ENCODE measurements at regions not wholly inside any gene's neighbourhood (a gene's known extent, or its start where the extent isn't known, plus 50 kb on each side); places are given as distances from the start of the nearest gene placed in this dataset.
"Not testable (repeated sequence)": the region's sequence is repeated elsewhere in the genome, so short reads cannot be mapped to it uniquely, and the experiment has no call there.

- no peak for DNase-seq (ENCODE audit: low read depth)
Measured at GRCh38 chr4:130073145-130073790, 977.3 kb downstream of the C4orf33 start.

GRCh38 chr4:130074096-130074495 is 978.1 kb downstream of the C4orf33 start:
- DNase-seq (ENCODE audit: low read depth), result no peak

GRCh38 chr4:130077275-130077674 is 981.3 kb downstream of the C4orf33 start:
- no peak for DNase-seq (ENCODE audit: low read depth)

- not testable (repeated sequence) for DNase-seq (ENCODE audit: low read depth)
Measured at GRCh38 chr4:130079027-130079426, 983.1 kb downstream of the C4orf33 start.

- no peak for DNase-seq (ENCODE audit: low read depth)
Measured at GRCh38 chr4:130080872-130081451, 985.0 kb downstream of the C4orf33 start.

- DNase-seq (ENCODE audit: low read depth), result no peak
Measured at GRCh38 chr4:130090427-130090826, 994.5 kb downstream of the C4orf33 start.

- no peak for DNase-seq (ENCODE audit: low read depth)
Measured at GRCh38 chr4:130092187-130093015, 996.4 kb downstream of the C4orf33 start.

- DNase-seq (ENCODE audit: low read depth), result no peak
Measured at GRCh38 chr4:130099105-130099504, 1003.2 kb downstream of the C4orf33 start.

- no peak for DNase-seq (ENCODE audit: low read depth)
Measured at GRCh38 chr4:130110189-130110588, 1014.2 kb downstream of the C4orf33 start.

GRCh38 chr4:130110770-130111169 is 1014.8 kb downstream of the C4orf33 start:
- DNase-seq (ENCODE audit: low read depth), result no peak

- no peak for DNase-seq (ENCODE audit: low read depth)
Measured at GRCh38 chr4:130124066-130124465, 1028.1 kb downstream of the C4orf33 start.

GRCh38 chr4:130125467-130125866 is 1029.5 kb downstream of the C4orf33 start:
- DNase-seq (ENCODE audit: low read depth), result no peak

GRCh38 chr4:130127297-130127696 is 1031.3 kb downstream of the C4orf33 start:
- no peak for DNase-seq (ENCODE audit: low read depth)

GRCh38 chr4:130131536-130131935 is 1035.6 kb downstream of the C4orf33 start:
- no peak for DNase-seq (ENCODE audit: low read depth)

GRCh38 chr4:130141651-130142050 is 1045.7 kb downstream of the C4orf33 start:
- no peak for DNase-seq (ENCODE audit: low read depth)

GRCh38 chr4:130143656-130144055 is 1047.7 kb downstream of the C4orf33 start:
- no peak for DNase-seq (ENCODE audit: low read depth)

GRCh38 chr4:130146773-130147172 is 1050.8 kb downstream of the C4orf33 start:
- DNase-seq (ENCODE audit: low read depth), result no peak

- DNase-seq (ENCODE audit: low read depth), result no peak
Measured at GRCh38 chr4:130147641-130148040, 1051.7 kb downstream of the C4orf33 start.

GRCh38 chr4:130154901-130155300 is 1058.9 kb downstream of the C4orf33 start:
- DNase-seq (ENCODE audit: low read depth), result no peak

- no peak for DNase-seq (ENCODE audit: low read depth)
Measured at GRCh38 chr4:130163701-130164100, 1067.7 kb downstream of the C4orf33 start.

- no peak for DNase-seq (ENCODE audit: low read depth)
Measured at GRCh38 chr4:130165381-130165780, 1069.4 kb downstream of the C4orf33 start.

- no peak for DNase-seq (ENCODE audit: low read depth)
Measured at GRCh38 chr4:130172156-130172555, 1076.2 kb downstream of the C4orf33 start.

GRCh38 chr4:130178106-130178505 is 1082.2 kb downstream of the C4orf33 start:
- DNase-seq (ENCODE audit: low read depth), result no peak

Measured in fibroblast of the conjunctiva (primary cell).